GM12878 (cell line): ENCODE measurements at regions not wholly inside any gene's neighbourhood (a gene's known extent, or its start where the extent isn't known, plus 50 kb on each side); places are given as distances from the start of the nearest gene placed in this dataset.

ENCODE experiments used
- ATAC-seq: fragments of 200-7000 bp; cut with Tn5 transposase; 3 replicates; pipeline ENCODE4 v1.9.1; 2020; ENCODE audit warnings: mild to moderate bottlenecking, moderate library complexity
- BruUV-seq: library from RNA; stranded (reverse); fragments of 400-500 nt; replicated peaks from 2 replicates; lab custom pipeline; 2021; lab: Mats Ljungman, UMichigan
- CTCF ChIA-PET: fragments of 300-600 bp; sonication (Branson Sonifier 250); formaldehyde crosslinking; extraction: SDS; loops from one replicate; lab custom pipeline; 2021; ENCODE audit warnings: inconsistent platforms; lab: Yijun Ruan, JAX
- POLR2A ChIA-PET: fragments of 350-600 bp; formaldehyde crosslinking; extraction: SDS; loops from one replicate; lab custom pipeline; 2021; ENCODE audit warnings: inconsistent platforms; lab: Charles Lee
- RAD21 ChIA-PET: fragments of 300-600 bp; sonication (Branson Sonifier 250); formaldehyde crosslinking; loops from one replicate; lab custom pipeline; 2023; ENCODE audit warnings: antibody characterized with exemption; ENCODE audit not compliant: unreplicated experiment; lab: Charles Lee
- SMC1A ChIA-PET: fragments of 300-600 bp; sonication (Branson Sonifier 250); formaldehyde crosslinking; loops from one replicate; lab custom pipeline; 2023; ENCODE audit not compliant: unreplicated experiment, uncharacterized antibody; lab: Charles Lee
- DNase-seq: peaks from one replicate; pipeline ENCODE4 v3.0.0-alpha.2; 2011; ENCODE audit warnings: low read depth, low spot score
- FAIRE-seq: peaks from 3 replicates; lab custom pipeline; 2011; peaks lifted over from hg19 to GRCh38; lab: Jason Lieb, UNC
- H2AFZ ChIP-seq: 2 replicates; pipeline ENCODE4 v1.6.0; 2011; ENCODE audit warnings: low read depth, low read length, control low read depth; ENCODE audit not compliant: control insufficient read depth
- H3K27ac ChIP-seq: 2 replicates; pipeline ENCODE4 v1.5.1; 2011; ENCODE audit warnings: control low read depth; ENCODE audit not compliant: control insufficient read depth, insufficient read depth
- H3K27me3 ChIP-seq, 2 experiments: replicated peaks in 1 of 2; 2 replicates each; pipeline versions ENCODE4 v1.6.0 to v1.6.1; 2011; ENCODE audit warnings: low read length in 1 of 2; ENCODE audit not compliant: control insufficient read depth in 2 of 2, insufficient read depth in 2 of 2
- H3K36me3 ChIP-seq, 2 experiments: 2 replicates each; pipeline ENCODE4 v1.5.1; 2011; ENCODE audit warnings: low read length in 1 of 2; ENCODE audit not compliant: control insufficient read depth in 2 of 2, insufficient read depth in 2 of 2
- H3K4me1 ChIP-seq: 2 replicates; pipeline ENCODE4 v1.6.1; 2011; ENCODE audit warnings: mild to moderate bottlenecking, low read length, moderate library complexity, mixed read lengths; ENCODE audit not compliant: control insufficient read depth, insufficient read depth
- H3K4me2 ChIP-seq: 2 replicates; pipeline ENCODE4 v1.6.0; 2011; ENCODE audit warnings: control low read depth; ENCODE audit not compliant: control insufficient read depth, insufficient read depth
- H3K4me3 ChIP-seq: fragments of 200-600 bp; sonication (generic); 2 replicates; pipeline ENCODE4 v1.5.1; 2016
- H3K79me2 ChIP-seq: 2 replicates; pipeline ENCODE4 v1.6.0; 2011; ENCODE audit warnings: low read length; ENCODE audit not compliant: control insufficient read depth, insufficient read depth
- H3K9ac ChIP-seq: 2 replicates; pipeline ENCODE4 v1.8.0; 2011; ENCODE audit warnings: low read length, control low read depth, mixed read lengths; ENCODE audit not compliant: control insufficient read depth, insufficient read depth
- H3K9me3 ChIP-seq: replicated peaks from 3 replicates; pipeline ENCODE4 v1.5.1; 2011; ENCODE audit warnings: mild to moderate bottlenecking, low read length; ENCODE audit not compliant: control insufficient read depth, insufficient read depth
- H4K20me1 ChIP-seq: 2 replicates; pipeline ENCODE4 v1.6.0; 2011; ENCODE audit not compliant: control insufficient read depth, insufficient read depth
- BHLHE40 ChIP-seq, 2 experiments: fragments of 450-650 bp in 1 of 2; IDR thresholded peaks; 2 replicates each; pipeline ENCODE4 v1.6.1; 2011 to 2017; ENCODE audit warnings: low read depth in 2 of 2, borderline replicate concordance in 1 of 2, improper control_type of control experiment in 1 of 2, low read length in 1 of 2, mild to moderate bottlenecking in 1 of 2
- PAX5 ChIP-seq: IDR thresholded peaks from 2 replicates; pipeline ENCODE4 v1.6.1; 2011; ENCODE audit warnings: low read depth, low read length, borderline replicate concordance
- RBBP5 ChIP-seq: fragments of 200-600 bp; sonication (generic); conservative IDR thresholded peaks from 2 replicates; pipeline ENCODE4 v1.6.1; 2016
- SREBF1 ChIP-seq: IDR thresholded peaks from 2 replicates; pipeline ENCODE4 v1.6.1; 2012; ENCODE audit warnings: mild to moderate bottlenecking, low read length
- STAT1 ChIP-seq: fragments of 450-650 bp; conservative IDR thresholded peaks from 2 replicates; pipeline ENCODE4 v1.6.1; 2014; ENCODE audit warnings: antibody characterized with exemption, mild to moderate bottlenecking
- SUZ12 ChIP-seq: fragments of 200-600 bp; sonication (generic); IDR thresholded peaks from one replicate; pipeline ENCODE4 v1.6.1; 2018; ENCODE audit warnings: antibody characterized with exemption, mild to moderate bottlenecking; ENCODE audit not compliant: unreplicated experiment
- WGBS: methylation state at CpG from one replicate; pipeline ENCODE4 v1.1.6; 2016; ENCODE audit warnings: low lambda C conversion rate; ENCODE audit not compliant: insufficient replicate concordance, insufficient coverage; ENCODE audit errors: missing lambda C conversion rate; 5-methylcytosine and 5-hydroxymethylcytosine counted together
- in situ Hi-C: fragments of 300-500 bp; cut with MboI; formaldehyde crosslinking; loops from 9 replicates; pipeline ENCODE4 v1.14.3; 2018; ENCODE audit warnings: mixed read lengths
- intact Hi-C: fragments of 100-400 bp; cut with micrococcal nuclease; formaldehyde crosslinking; loops from one replicate; pipeline ENCODE4 v1.14.2; 2022; ENCODE audit not compliant: unreplicated experiment
- TF ChIP-seq, protein P1 (sequence below): fragments of 450-650 bp; IDR thresholded peaks from 2 replicates; pipeline ENCODE4 v1.6.1; 2017; ENCODE audit warnings: mild to moderate bottlenecking
- TF ChIP-seq, protein P2 (sequence below): fragments of 450-650 bp; IDR thresholded peaks from 2 replicates; pipeline ENCODE4 v1.6.1; 2017; ENCODE audit warnings: mild to moderate bottlenecking, moderate library complexity

DNA sequence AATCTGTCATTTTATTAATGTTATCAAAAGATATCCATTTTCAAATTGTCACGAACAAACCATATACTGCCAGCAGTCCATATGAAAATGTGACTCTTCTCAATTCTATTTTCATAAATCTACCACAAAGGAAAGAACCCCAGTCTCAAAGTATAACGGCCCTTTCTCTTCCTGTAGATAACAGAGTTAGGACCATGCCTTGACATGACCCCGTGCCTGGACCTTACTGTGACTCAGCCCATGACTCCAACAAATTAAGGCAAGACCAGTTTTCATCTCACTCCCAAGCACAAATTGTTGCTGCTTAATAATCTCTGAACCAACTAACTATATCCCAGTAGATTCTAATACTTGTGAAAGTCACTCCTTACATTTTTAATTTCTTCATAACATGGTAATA, 124.4 kb upstream of the NFIA start:
- BruUV-seq = no TSS peak
- CTCF ChIA-PET = no interaction called here
- DNase-seq (no peak), FAIRE-seq (no peak), ATAC-seq (no peak)
- in situ Hi-C loops = no loop called here
- TF ChIP-seq, protein P1, sequence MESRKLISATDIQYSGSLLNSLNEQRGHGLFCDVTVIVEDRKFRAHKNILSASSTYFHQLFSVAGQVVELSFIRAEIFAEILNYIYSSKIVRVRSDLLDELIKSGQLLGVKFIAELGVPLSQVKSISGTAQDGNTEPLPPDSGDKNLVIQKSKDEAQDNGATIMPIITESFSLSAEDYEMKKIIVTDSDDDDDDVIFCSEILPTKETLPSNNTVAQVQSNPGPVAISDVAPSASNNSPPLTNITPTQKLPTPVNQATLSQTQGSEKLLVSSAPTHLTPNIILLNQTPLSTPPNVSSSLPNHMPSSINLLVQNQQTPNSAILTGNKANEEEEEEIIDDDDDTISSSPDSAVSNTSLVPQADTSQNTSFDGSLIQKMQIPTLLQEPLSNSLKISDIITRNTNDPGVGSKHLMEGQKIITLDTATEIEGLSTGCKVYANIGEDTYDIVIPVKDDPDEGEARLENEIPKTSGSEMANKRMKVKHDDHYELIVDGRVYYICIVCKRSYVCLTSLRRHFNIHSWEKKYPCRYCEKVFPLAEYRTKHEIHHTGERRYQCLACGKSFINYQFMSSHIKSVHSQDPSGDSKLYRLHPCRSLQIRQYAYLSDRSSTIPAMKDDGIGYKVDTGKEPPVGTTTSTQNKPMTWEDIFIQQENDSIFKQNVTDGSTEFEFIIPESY = no peak
- TF ChIP-seq STAT1 (no peak), SUZ12 (no peak), RBBP5 (no peak), SREBF1 (no peak), BHLHE40 (IDR thresholded peaks at IDR 0.05; ENCODE audit: borderline replicate concordance in 1 of 2, low read depth in 2 of 2, low read length in 1 of 2) (no peak), PAX5 (no peak)
- TF ChIP-seq, protein P2, sequence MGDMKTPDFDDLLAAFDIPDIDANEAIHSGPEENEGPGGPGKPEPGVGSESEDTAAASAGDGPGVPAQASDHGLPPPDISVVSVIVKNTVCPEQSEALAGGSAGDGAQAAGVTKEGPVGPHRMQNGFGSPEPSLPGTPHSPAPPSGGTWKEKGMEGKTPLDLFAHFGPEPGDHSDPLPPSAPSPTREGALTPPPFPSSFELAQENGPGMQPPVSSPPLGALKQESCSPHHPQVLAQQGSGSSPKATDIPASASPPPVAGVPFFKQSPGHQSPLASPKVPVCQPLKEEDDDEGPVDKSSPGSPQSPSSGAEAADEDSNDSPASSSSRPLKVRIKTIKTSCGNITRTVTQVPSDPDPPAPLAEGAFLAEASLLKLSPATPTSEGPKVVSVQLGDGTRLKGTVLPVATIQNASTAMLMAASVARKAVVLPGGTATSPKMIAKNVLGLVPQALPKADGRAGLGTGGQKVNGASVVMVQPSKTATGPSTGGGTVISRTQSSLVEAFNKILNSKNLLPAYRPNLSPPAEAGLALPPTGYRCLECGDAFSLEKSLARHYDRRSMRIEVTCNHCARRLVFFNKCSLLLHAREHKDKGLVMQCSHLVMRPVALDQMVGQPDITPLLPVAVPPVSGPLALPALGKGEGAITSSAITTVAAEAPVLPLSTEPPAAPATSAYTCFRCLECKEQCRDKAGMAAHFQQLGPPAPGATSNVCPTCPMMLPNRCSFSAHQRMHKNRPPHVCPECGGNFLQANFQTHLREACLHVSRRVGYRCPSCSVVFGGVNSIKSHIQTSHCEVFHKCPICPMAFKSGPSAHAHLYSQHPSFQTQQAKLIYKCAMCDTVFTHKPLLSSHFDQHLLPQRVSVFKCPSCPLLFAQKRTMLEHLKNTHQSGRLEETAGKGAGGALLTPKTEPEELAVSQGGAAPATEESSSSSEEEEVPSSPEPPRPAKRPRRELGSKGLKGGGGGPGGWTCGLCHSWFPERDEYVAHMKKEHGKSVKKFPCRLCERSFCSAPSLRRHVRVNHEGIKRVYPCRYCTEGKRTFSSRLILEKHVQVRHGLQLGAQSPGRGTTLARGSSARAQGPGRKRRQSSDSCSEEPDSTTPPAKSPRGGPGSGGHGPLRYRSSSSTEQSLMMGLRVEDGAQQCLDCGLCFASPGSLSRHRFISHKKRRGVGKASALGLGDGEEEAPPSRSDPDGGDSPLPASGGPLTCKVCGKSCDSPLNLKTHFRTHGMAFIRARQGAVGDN = no peak
- Histone ChIP-seq H3K4me3 (no peak overlapping the region), H3K4me2 (no peak overlapping the region), H3K79me2 (no peaks in the 10 kb centered on the region), H3K27ac (no peak overlapping the region), H3K9me3 (no peaks in the 10 kb centered on the region), H3K36me3 (no peaks in the 10 kb centered on the region), H3K4me1 (no peaks in the 10 kb centered on the region), H2AFZ (no peak overlapping the region), H4K20me1 (no peaks in the 10 kb centered on the region), H3K9ac (no peak overlapping the region), H3K27me3 (no peaks in the 10 kb centered on the region)
- RAD21 ChIA-PET = no interaction called here
- SMC1A ChIA-PET = no interaction called here
- POLR2A ChIA-PET = no interaction called here
- intact Hi-C loops = no loop called here
- WGBS = 0% methylated on average over 3 of the region's 3 CpGs
